SK-N-DZ (cell line): ENCODE measurements at regions not wholly inside any gene's neighbourhood (a gene's known extent, or its start where the extent isn't known, plus 50 kb on each side); places are given as distances from the start of the nearest gene placed in this dataset.
"Not testable (repeated sequence)": the region's sequence is repeated elsewhere in the genome, so short reads cannot be mapped to it uniquely, and the experiment has no call there.

Experiments
- DNase-seq: peaks from one replicate; pipeline ENCODE4 v3.0.0-alpha.2; 2015; ENCODE audit warnings: low spot score

DNA sequence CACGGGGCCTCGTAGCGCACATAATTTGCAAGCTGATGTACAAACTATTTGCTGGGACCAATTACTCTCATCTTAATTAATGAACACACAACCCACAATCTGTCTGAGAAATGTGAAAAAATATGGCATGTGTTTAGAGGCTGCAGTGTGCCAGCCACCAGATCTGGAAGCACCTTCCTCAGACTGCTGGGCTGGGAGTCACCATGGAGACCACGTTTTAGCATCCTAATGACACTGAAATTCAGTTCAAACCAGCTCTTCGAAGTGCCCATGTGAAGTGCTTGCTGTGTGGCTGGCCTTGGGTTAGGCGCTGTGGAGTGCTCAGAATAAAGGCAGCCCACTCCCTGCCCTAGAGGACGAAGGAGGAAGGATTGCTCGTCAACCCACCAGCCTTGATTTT, 482.4 kb downstream of the OMA1 start:
- no peak for DNase-seq

DNA sequence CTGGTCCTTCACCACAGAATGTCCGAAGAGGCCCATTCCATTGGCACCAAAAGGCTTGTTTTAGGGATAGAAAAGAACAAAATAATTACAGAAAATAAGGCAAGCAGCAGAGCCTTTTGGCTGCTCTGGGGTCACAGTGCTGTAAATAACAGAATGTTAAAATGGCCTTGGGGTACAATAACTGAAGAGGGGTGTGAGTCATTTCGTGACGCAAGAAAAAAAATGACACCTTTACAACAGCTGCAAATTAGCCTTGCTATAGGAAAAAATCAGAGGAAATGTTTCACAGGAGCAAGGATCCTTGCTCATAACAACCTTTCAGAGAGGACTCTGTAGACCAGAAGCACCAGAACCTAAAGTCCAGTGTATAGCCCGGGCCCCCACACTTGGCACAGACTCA, 483.4 kb downstream of the OMA1 start:
- DNase-seq, result no peak

DNA sequence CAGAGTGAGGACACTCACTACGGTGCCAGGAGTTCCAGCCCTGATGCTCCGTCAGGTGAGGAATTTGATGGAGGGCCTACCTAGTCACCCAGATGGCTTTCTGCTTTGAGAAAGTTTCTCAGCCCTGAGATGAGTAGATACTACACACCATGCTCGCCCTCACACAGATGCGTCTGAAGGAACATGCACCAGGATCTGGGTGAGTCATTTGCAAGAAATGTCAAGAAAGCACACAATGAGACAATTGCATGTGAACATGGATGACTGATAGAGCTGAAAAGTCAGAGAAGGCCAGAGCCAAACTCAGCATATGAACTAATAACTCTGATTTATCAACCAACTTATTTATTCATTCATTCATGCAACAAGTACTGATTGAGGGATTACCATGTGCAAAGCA, 483.9 kb downstream of the OMA1 start:
- no peak for DNase-seq

DNA sequence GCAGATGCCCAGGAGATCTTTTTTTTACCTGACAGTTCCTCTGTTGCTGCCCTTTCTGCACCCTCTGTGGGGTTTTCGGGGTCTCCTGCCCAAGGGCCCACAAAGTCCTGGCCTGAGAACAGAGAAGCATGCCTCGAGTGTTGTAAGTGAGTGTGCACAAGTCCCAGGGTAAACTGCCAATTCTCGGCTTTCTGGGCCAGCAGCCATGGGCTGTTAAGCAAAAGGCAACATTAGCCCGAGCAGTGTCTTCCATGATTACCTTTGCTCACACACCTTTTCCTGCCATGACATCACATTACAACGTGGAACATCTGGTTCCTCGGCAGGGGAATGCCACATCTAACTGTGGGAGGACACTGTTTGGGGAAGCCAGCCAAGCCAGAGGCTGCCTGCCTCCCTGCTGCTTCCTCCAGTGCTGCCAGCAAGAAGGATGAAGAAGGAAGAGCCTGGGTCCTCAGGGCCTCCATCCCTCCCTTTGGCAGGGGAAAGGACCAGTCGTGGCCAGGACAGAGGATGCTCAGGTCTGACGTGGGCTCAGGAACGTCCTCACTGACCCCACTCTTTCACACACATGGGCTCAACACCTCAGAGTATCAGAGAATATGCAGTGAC, 485.9 kb downstream of the OMA1 start:
- DNase-seq, result no peak

DNA sequence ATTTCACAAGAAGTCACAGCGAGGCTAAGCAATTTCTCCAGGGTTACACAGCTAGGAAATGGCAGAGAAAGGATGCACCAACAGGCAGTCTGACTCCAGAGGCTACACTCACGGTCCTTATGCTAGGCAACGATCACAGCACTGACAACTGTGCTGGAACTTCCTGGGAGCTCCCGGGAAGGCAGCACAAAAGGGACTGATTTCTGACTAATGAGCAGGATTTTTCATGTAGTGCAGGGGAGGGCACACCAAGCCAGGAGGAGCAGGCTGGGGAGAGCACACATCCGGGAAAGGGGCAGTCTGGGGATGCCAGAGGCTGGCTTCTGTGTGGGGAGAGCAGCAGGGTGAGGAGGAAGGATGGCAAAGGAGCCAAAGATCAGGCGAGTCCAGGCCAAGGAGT, 486.7 kb downstream of the OMA1 start:
- DNase-seq, result no peak

DNA sequence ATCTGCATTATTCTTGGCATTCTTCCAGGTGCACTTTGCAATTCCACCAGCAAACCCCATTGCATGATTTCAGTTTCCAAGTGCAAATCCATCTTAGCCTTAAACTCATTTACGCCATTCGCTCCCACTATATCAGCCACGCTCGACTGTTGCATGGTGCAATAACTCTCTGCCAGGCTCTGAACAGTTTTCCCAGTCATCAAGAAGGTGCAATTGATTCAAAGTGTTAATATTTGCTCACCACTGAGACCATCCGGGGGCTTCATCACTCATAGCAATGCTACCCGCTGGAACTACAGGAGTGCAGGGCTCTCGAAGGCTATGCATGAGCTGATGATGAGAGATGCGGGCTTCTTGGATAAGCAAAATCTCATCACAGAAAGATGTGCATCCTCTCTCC, 488.2 kb downstream of the OMA1 start:
- no peak for DNase-seq

DNA sequence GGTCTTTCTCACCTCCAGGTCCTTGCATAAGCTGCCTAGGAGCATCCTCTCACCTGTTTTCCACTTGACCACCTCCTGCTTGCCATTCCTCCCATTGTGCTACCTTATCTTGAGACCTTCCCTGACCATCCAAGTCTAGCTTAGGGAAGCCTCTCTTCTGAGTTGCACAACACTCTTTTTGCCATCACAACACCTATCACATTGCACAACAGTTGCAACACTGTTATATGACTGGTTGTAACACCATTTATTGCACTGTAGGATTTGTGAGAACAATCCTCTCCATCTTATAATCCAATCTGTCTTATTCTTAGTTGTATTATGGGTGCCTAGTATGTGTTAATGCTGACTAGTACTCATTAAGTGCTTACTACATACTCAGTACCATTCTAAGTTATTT, 488.7 kb downstream of the OMA1 start:
- no peak for DNase-seq

DNA sequence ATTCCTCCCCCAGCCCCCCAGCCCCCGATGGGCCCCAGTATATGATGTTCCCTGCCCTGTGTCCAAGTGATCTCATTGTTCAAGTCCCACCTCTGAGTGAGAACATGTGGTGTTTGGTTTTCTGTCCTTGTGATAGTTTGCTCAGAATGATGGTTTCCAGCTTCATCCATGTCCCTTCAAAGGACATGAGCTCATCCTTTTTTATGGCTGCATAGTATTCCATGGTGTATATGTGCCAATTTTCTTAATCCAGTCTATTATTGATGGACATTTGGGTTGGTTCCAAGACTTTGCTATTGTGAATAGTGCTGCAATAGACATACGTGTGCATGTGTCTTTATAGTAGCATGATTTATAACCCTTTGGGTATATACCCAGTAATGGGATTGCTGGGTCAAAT, 495.3 kb downstream of the OMA1 start:
- not testable (repeated sequence) for DNase-seq

DNA sequence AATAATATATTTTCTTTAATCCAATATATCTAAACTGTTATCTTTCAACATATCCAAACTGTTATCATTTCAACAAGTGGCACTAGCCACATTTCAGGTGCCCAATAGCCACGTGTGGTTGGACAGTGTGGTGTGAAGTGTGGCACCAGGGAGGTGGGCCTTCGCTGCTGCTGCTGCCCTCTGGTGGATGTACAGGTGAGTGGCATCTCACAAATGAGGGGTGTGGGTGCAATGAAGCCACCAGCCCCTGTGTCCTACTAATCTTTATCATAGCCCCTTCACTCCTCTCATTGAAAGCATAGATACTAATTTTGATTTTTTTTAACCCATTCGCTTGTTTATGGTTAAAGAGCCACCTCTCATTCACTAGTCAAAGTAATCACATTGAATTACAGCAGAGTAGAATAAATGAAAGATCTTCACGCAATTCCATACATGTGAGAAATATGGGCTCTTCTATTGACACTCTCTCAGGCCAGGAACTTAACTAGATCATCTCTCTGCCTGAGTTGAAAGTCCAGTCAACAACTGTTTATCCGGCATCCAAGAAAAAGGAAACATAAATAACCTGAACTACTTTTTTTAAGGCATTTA, 499.2 kb downstream of the OMA1 start:
- peak; percentile 9 for DNase-seq

DNA sequence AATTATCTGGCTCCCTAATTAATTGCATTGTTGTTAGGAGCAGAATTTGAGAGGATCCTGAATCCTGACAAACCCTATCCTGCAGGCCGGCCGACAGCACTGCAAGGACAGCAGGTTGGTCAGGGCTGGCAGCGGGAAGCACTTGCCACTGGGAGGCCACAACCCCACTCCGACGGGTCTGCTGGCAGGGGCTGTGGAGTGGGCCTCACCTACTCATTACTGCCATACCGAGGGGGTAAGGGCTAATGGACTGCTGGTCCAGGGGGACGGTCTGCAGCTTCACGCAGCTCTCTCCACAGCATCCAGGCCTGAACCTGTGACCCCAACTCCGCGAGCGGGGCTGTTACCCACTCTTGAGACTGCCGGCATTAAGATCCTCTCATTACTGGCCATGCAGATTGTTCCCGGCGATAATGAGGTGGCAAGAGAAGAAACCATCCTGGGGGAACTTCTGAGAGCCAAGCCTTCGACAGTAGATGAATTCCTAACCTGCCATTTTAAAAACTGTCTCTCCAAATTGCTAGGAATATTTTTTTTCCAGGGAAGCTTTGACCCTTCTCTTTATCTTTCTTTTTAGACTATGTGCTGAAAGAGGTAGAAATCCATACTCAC, 501.3 kb downstream of the OMA1 start:
- no peak for DNase-seq

DNA sequence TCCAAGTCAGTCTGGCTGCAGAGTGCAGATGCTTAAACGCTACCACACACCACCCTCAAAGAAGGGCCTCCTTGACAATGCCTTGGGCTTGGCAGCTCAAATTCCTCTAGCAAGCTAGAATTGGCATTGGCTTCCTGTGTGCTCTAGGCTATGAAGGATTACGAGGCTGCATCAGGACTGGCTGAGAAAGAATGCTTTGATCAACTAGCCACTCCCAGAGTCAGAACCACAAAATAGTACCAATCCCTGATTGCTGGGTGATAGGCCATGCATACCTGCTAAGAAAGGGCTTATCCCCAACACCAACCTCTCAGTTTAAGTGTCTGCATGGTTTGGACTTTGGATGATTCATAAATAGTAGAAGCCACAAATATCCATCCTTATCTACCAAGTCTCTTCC, 504.9 kb downstream of the OMA1 start:
- no peak for DNase-seq

DNA sequence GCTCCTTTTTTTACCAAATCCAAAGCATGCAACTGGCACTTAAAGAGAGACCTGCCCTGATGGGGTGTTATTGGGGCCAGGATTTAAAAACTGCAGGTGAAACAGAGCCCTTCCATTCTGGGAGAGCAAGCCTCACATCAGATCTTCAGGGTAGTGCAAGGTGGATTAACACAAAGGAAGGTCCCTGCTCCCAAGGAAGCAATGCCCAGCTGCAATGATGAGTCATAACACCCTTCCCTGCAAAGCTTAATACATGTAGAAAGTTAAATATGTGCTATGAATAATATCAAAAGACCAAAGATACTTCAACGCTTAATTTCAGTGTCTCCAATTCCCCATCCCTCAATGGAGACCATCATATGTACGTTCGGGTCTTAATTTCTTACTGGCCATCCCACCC, 508.0 kb downstream of the OMA1 start:
- no peak for DNase-seq

DNA sequence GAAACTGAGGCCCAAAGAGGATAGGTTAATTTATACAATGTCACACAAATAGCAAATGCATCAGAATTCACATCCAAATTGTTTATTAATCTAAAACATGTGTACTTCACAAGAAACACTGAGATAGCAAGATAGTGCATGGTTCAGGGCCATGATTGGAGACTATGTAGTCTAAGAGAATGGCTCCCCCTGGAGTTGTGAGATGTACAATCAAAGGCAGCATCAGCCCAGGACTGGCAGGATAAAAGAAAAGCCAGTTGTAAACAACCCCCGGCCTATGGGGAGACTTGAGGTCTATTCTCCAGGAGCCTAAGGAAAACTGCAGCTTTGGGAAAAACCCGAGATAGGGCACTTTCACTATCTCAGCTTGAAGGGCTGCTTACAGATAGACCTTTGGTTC, 511.0 kb downstream of the OMA1 start:
- no peak for DNase-seq

DNA sequence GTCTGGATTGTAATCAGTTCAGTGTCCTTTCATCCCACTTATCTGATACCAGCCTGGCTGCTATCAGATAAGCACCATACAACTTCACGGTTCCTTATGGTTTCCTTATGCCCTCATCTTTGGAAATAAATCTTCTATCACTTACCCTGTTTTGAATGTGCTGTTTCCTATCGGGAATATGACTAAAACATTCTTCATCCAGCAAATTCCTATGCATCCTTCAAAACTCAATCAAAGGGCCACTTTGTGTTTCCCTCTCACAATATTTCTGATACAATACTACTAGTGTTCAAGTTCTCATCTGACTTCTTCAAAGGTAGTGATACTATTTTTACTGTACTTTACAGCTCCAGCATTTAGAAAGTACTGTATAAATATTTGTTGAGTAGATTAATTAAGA, 513.2 kb downstream of the OMA1 start:
- DNase-seq, result no peak

DNA sequence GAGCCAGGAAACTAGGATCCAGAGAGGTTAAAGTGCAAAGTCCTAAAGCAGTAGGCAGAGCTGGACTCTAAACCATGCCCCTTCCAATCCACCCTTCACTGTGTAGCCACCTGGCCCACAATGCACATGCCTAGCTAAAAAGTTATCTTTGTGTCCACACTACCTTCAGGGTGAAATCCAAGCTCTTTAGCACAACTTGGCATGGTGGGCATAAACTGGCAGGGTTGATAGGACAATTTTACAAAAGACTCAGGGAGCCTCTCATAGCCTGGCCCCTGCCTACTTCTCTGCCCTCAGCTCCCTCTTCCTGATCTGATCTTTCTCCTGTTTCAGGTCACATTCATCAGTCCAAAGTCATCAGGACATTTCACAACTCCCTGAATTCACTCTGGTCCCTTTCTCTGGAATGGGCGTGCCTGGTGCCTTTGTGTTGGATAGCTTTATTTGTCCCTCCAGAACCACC, 513.9 kb downstream of the OMA1 start:
- no peak for DNase-seq

DNA sequence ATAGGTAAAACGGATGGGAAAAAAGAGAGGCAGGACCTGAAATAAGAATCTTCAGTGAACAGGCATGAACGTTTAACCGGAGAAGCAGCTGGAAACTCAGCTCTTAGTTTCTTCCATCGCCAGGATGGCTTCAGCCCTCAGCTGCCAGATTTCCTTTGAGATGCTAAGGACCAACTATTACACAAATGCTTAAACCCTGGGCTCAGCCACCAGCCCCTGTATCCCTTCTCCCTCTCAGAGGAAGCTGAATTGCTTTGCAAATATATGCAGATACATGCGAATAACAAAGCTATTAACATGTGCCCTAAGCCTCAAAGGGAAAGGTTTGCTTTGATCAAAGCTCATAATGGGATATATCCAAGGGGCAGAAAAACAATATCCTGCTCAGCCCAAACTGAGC, 515.1 kb downstream of the OMA1 start:
- DNase-seq, result no peak

DNA sequence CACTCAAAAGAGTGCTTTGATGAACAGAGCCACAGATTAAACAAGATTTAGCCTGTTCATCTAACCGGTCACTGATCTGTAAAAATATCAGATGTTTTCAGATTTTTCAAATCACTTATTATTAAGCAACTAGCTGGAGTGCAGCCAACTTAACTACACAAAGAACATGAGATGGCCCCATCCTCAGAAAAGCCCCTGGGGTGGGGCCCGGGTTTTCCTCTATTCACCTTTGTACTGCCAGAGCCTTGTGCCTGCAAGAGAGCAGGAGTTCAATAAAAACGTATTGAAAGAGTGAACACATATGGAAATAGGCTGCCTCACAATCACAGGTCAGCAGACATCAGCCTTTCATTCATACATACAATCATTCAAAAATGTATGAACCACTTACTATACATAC, 516.1 kb downstream of the OMA1 start:
- DNase-seq, result no peak

DNA sequence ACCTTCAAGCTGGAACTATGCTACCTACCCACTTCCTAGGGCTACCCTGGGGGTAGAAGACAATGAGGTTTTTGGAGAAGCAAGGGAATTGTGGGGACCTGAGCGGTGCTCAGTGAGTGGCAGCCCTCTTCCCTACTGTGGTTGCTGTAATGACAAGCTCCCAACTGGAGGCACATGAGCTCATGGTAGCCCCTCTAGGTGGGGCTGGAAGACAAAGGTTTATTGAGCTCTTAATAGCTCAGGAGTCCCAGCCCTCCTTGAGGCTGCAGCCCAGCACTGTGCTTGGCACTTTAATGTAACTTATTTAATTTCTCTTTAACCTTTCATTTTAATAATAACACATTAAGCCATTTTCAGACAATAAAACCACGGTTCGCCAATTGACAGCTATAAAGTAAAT, 528.9 kb downstream of the OMA1 start:
- DNase-seq, result no peak

DNA sequence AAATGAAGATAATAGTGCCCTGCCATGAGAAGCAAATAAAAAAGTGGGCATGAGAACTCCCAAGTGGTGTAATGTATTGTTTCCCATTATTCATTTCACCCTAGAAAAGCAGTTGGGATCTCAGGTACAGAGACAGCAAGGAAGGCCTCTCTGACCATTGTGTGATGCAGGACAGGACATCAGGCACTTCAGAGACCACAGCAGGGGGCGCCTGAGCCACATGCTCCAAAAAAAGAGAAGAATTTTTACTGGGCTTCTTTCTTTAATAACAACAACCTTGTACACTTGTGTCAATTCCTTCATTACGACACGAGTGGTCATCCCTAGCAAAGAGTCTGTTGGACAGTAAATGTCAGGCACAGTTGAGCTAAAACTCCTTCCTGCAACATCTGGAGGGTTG, 533.3 kb downstream of the OMA1 start:
- no peak for DNase-seq

DNA sequence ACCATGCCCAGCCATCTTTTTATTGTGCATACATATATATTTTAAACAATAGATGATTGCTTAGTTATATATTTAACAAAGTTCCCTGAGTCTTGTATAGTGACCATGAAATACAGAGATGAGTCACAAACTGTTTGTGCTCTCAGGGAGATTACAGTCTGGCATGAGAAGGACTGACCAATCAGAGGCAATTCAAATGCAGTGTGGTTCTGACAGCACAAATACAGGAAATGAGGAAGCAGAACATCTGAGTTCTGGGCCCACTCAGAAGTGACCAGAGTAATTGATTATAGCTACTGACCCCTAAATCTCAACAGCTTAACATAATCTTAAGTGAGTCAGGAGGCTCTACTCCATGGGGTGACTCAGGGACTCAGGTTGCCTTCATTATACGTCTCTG, 534.5 kb downstream of the OMA1 start:
- no peak for DNase-seq

DNA sequence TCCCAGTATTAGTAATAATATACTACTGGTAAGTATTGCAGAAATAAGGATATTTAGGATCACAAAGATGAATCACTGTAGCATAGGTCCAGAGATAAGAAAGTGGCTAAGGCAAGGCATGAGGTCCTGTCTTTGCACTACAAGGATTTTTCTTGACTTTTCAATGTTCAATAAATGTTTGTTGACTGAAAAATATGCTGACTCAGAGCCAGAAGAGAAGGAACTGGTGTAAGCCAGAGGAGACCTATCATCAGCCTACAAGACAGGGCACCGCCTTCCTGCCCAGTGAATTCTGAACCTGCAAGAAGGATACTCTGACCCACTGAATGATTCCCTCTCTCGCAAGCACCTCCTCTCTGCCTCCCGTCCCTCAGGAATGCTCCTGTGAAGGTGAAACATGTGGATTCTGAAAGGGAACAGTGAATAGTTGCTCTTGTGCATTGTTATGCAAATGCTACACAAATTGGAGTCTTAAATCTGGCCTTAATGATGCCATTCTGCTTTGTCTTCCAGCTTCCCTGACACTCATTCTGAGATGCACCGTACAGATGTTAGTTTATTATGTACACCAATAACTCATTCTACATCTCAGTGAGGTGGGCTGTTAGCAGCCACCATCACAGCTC, 540.0 kb downstream of the OMA1 start:
- DNase-seq, result no peak

DNA sequence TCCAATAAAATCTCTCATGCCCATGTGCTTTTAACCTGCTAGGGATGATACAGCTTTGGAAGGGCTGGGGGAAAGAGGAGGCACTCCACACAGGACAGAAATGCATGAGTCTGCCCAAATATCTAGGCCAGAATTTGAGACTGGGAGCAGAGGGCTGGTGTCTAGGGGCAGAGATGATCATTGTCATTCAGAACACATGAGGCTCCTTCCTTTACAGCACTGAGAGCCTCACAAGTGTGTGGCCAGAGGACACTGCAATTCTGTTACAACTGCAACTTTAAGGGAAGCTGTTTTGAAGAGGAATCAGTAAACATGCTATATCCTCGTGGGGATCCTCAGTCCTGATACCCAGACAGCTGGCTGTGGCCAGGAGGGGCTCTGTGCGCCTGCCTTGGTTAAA, 541.3 kb downstream of the OMA1 start:
- DNase-seq, result no peak

DNA sequence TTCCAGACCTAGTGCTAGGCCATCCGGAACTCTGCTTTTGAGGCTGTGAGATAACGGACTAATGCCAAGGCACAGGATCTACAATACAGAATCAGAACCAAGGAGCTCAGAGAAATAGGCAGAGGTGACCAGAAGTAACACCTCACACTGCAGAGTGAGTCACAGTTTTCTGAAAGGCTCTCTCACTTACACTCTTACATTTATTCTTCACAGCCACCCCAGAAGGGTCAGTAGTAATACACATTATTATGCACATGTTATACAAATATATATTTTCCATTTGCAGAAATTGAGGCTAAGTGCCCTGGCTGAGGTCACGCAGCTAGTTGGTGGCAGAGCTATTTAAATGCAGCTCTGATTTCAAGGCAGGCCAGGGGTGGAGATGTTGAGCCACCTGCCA, 542.5 kb downstream of the OMA1 start:
- no peak for DNase-seq
